NCI-H2107 treated with DMSO at 0.1 percent for 48 hours (cell line): ENCODE measurements at regions not wholly inside any gene's neighbourhood (a gene's known extent, or its start where the extent isn't known, plus 50 kb on each side); places are given as distances from the start of the nearest gene placed in this dataset.

Experiments used
- DNase-seq: peaks from one replicate; lab custom pipeline; 2025; ENCODE audit not compliant: unreplicated experiment; lab: John Stamatoyannopoulos, UW

DNA sequence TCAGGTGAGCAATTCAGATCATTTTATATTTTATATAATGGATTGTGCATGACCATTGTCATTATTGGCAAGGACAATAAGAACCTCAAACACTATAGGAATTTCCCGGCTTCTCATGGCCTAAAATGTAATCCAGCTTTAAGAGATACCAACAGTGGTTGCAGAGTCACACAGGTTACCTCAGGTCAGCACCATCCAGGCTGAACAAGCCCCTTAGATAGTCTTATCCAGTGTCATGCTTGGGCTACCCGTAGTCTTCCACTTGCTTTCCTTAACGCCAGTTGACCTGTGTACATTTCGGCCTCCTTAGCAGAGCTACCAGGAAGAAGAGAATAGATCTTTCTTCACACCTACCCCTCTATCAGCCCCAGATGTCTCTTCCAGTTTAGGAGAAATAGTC lies 293.3 kb upstream of the SYT4 start:
- DNase-seq: no peak

DNA sequence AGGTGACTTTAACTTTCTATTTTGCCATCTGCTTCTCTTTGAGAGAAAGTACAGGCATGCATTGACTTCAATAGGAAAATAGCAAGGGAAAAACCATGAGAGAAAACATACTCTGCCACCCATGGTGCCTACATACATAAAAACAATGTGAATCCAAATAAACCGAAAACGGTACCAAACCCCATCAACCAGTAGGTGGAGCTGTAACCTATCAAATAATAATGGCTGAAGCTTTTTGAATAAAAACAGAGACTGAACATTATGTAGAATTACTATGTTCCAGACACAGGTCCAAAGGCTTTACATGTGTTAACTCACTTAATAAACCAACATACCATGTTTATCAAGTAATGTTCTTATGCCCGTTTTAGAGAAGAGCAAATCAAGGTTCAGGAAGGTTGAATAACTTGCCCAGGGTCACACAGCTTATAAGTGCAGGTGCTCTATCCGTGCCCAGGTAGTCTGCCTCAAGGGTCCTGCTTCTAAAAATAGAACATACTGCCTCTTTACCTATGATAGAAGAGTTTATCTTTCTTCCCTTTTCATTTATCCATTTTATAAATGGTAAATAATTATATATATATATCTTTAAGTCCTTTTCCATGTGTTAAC lies 293.9 kb upstream of the SYT4 start:
- peak; percentile 63 for DNase-seq

DNA sequence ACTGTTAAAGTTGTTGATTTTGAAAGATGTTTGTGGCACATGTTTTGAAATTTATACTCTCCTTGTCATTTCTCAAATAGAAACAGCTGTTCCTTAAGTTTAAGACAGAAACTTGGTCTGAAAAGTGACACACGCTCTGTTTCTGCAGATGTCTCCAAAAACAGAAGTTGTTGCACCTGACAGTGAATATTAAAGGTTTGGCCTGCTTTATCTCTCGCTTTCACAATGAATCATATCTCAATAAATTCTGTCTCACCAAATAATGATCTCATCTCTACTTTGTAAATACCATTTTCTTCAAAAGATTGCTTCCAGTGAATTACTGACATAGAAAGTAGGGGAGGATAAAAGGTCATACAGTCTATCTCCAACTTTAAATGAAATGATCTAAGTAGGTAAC lies 294.9 kb upstream of the SYT4 start:
- no peak for DNase-seq

DNA sequence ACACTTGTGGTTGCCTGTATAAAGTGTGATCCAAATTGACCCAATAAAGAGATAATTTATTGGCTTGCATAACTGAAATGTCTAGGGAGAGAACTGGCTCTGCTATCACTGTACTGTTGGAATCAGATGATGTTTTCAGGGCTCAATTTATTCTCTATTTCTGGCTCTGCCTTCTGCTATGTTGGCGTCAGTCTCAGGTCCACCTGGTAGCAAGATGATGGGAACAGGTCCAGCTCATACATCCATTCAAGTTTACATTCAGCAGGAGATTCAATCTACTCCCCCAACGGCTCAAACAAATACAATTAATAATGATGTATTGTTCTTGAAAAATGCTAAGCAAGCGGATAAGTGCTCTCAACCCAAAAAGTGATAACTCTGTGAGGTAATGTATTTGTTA lies 297.7 kb upstream of the SYT4 start:
- no peak for DNase-seq

DNA sequence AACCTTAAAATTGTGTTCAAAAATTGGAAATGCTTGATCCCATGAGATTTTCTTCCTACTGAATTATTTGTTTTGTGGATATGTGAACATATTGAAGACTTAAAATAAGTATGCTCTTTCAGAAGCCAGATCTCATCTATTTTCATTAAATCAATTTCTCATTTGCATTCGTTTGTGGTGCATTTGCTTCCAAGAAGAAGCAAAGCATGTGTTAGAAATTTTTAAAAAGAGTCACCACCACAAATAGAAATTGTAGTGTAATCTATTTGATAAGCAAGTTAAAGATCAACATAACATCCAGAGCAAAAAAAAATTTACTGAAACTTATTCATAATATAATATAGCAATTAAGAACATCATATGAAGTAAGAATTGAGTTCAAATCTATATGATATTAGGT lies 300.9 kb upstream of the SYT4 start:
- DNase-seq: no peak

DNA sequence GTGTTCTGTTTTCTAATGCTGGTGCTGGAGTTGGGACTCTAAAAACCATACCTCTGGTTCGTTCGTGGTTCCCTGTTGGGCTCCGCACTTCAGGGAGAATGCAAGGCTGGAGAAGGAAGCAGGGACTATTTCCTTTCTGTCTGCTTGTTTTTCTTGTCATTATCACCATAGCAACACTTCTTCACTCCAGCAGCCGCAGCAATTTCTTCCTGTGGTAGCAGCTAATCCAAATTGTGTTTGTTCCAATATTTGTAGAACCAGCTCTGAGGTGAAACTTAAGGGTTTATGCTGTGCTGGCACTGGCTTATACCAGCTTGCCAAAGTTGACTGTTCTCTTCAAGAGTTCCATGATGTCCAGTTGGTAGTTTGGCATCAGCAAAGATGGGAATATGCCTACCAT lies 301.4 kb upstream of the SYT4 start:
- DNase-seq: no peak

DNA sequence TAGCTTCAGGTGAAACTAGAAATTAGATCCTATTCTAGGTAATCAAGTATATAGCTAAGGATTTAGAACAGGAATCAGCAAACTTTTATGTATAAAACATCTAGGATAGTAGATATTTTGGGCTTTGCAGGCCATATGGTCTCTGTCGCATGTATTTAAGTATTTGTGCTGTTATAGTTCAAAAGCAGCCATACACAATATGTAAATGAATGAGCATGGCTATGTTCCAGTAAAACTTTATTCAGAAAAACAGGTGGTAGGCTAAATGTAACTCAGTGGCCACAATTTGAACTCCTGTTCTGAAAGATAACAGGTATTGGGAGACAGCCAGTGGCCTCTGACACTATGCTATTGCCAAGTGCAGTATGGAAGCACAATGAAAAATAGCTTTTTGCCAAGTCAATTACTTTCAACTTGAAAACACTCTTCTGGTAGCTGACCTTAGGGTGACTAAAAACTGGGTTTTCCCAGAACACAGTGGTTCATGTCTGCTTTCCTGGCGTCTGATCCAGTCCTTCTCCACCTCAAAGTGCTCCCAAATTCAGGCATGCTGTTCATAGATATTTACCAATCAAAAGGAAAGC lies 304.7 kb upstream of the SYT4 start:
- no peak for DNase-seq

DNA sequence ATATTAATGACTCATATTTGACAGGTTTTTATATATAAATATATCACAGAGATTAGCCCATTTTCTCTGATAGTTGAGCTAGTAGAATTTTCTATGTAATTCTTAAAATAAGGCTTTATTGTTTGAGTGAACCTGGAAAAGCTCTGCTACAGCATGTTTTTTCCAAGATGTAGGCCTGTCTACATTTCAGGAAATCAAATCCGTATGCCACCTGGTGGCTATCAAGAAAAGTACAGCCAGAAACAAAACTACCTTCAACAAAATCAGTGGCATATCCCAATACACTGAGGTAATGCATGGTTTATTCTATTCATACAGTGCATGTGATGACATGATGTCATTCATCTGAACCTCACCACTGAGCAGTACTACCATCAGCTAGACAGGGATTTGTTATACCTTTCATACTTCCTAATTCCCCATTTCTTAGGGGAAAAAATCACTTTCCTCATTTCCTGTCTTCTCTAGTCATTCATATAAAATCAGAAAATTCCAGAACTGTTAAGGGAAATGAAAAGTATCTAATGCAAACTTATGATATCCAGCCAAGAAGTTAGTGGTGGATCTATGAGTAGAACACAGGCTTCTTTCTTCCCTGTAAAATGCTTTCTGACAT lies 310.4 kb upstream of the SYT4 start:
- peak; percentile 64 for DNase-seq

DNA sequence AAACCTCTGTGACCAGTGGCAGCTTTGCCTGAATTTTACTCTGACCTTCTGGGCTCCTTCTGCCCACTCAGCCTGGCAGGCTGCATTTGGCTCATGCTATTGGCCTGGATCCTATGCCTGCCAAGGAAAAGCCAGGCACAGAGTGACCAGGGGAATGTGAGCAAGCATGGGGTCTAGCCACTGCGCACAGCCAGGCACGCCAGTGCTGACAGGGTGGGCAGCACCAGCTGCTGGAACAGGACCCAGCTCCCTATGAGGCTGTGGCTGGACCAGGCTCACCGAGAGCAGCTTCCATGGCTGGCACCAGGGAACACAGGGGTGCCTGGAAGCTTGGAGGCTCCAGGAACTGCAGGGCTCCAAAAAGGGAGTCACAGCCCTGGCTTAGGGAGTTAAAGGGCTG lies 311.5 kb upstream of the SYT4 start:
- no peak for DNase-seq

DNA sequence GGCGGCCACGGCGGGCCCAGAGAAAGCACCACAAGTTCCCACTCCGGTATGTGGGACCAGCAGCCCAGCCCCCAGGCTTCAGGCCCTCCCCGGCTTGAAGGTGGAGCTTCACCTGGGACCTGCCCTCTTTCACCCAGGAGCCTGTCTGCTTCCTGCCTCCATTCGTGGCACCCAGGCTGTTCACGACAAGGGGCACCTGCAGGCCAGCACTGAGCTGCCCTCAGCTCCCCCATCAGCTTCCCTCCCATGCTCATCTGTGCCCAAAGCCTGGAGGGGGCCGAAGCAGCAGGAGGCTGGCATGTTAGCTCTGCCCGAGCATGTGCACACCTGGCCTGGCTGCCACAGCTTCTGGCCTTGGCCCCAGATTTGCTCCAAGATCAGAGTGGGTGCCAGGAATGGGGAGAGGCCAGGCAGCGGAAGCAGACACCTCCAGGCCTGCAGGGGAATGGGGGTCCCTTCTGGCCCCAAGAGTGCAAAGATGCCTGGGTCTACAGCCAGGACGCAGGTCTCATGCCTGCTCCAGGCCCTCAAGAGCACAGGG lies 312.4 kb upstream of the SYT4 start:
- DNase-seq: no peak

DNA sequence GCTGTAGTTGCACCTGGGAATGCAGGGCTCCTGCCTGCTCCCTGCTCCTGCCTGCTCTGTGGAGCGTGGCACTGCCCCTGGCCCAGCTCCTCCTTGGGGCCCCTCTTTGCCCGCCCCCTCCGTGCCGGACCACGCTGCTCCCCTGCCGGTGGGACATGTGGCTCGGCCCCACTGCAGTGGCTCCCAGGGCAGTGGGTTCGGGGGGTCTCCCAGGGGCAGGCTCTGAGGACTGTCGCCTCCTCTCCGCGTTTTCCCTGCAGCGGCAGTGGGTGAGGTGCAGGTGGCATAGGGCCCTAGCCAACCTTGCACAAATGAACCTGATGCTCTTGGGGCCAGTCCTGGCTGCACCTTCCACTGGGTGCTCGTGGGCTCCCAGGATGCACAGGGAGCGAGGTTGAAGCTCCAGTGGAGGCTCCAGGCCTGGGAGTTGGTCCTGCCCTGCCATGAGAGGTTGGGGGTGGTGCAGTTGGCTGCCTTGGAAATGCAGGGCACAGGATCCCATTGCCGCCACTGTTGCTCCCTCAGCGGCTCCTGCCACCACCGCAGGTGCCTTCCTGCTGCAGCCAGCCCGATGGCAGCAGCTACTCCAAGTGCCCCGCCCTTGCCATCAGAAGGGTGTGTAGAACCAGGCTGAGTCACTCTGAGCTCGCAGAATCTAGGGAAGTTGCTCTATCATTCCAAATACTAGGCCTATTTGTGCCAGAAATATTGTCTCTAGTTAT lies 313.1 kb upstream of the SYT4 start:
- no peak for DNase-seq

DNA sequence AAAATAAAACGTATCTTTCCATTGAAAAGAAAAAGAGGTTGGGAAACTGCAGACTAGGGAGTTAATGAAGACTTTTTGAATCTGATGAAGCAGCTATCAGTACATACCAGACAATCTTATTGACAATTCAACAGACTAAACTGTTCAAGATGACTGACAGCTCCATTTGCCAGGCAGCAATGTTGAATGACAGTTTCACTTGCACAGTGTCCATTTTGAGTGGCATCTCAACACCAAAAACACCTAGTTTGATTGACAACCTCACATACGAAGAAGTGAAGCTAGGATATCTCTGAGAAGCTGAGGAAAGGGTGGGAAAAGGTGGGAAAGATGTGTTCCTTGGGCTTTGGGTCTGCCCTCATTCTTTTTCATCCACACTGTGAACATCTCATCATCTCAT lies 315.0 kb upstream of the SYT4 start:
- no peak for DNase-seq

DNA sequence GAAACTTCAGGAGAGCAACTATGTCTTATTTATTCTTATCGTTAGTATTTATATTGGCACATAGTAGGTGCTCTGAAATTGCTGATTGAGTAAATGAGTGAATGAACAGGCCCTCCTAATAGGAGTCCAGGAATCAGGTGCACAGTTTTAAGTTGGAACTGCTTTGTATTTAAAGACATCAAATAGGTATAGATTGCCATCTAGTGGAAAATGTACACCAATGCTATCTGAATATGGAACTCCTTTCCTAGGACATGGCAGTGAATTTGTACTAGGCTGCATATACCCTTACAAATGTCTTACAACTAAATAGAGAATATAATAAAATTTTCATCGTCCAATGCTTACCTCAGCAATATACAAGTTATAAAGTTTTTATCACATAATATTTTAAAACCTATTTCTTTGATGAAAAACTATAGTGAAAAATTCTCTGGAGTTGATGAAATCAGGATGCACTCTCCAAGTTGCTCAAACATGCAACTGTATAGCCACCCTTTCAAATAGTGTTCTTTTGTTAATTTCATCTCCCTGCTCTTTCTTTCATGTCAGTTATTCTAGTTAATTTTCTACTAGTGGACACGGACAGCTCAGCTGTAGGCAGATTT lies 318.9 kb upstream of the SYT4 start:
- peak; percentile 75 for DNase-seq

DNA sequence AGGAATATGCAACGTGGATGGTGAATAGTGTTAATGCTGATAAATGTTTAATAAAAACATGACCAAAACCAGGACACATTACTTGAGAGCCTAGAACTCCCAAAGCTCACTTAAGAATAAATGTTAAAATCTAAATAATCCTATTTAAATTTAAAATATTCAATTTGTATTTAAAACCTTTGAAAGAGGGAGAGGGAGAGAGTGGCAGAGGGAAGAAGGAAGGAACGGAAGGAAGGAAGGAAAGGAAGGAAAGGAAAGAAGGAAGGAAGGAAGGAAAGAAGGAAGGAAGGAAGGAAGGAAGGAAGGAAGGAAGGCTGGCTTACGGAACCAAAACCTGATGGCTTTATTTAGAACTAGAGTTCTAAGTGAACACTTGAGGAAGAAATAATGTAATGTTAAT lies 324.1 kb upstream of the SYT4 start:
- DNase-seq: no peak

DNA sequence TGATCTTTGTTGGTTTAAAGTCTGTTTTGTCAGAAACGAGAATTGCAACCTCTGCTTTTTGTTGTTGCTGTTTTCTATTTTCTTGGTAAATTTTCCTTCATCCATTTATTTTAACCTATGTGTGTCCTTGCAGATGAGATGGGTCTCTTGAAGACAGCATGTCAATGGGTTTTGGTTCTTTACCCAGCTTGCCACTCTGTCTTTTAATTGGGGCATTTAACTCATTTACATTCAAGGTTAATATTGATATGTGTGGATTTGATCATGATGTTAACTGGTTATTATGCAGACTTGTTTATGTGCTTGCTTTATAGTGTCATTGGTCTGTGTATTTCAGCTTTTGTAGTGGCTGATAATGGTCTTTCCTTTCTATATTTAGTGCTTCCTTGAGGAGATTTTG lies 327.9 kb upstream of the SYT4 start:
- no peak for DNase-seq

DNA sequence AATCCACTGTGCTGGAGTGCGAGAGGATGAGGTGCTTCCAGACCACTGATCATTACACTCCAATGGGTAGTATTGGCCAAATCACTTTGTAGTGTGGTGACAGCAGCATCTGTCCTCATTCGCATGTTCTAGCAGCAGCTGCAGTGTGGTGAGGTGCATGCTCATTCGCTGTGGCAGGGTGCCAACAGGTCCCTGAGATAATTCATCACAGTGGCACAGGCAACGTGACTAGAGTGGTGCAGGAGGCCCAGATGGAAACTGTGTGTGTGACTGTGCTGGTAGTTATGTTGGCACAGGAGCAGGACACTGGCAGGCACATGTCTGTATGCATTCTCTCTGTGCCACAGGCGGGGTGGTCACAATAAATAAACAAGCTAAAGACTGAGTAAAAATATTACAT lies 329.5 kb upstream of the SYT4 start:
- DNase-seq: no peak

DNA sequence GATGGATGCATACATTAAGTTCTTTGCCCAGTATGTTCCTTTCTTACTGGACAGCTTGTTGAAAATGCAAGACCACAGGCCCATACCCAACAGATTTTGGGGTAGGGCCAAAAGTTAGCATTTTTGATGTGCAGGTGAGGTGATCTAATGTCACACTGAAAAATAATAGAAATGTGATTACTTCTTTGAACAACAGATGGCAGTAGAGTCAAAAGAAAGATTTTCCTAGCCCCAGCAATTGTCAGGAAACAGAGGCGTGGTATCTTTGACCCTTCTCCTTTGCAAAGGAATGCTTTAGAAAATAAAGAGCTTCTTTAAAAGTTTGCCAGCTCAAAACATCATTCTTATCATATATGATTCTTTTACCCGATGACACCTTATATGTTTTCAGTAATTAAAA lies 343.6 kb upstream of the SYT4 start:
- peak; percentile 63 for DNase-seq

DNA sequence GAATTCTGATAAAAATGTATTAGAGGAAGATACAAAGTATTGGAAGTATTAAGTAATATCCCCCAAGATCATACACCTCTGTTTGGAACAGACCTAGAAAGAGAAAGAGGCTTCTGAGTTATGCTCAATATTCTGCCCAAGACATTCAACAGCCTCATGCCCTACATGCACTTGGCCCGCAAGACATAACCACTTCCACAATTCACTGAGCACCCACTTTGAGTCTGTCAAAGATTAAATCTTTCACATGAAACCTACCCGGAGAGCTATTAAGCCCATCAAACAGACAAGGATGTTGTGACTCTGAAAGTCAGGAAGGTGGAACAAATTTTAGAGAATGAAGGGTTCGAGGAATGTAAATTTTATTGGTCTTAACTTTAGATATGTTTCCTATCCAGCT lies 344.7 kb upstream of the SYT4 start:
- DNase-seq: no peak

DNA sequence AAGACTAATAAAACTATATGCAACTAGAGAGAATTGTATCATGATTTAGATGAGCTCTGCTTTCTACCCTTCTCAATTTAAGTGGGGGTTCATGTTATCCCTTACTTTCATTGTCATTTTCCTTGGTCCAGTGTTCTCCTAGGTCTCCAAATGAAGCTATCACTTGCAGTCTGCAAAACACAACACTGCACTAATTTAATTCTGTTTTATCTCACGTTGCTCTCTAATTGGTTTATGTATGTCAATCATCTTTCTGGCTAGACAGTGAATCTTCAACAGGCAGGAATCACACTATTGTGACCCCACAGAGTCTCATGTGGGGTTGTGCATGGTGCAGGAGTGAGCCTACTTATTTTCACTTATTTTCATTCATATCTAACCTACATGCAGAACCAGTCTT lies 348.3 kb upstream of the SYT4 start:
- no peak for DNase-seq

DNA sequence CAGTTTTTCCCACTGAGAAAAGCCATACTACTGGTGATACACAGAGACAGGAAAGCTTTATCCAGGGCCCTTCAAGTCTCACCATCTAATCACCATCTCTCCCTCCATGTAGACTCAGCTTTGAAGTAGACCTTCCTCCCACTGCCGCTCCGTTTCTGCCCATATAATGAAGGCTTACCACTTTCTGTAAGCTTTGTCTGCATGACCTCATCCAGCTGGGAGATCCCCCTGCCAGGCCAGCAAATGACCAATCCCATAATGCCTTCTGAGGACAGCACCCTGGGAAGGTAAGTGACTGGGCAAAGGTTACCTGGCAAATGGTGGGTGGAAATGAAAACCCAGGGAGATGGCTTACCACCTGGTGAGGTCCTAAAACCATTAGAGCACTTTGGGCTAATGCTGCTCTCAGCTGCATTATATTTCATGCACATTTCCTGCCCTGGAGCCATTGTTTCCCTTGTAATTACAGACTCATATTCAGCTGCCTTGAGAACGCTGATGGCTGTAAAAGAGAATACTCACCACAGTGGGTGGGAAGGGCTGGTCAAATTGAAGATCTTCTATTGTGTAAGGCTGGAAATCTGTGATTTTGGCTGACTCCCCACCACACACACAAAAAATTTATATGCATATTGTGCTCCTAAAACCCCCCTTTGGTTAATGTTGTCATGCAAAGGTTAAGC lies 350.7 kb upstream of the SYT4 start:
- peak; percentile 94 for DNase-seq

DNA sequence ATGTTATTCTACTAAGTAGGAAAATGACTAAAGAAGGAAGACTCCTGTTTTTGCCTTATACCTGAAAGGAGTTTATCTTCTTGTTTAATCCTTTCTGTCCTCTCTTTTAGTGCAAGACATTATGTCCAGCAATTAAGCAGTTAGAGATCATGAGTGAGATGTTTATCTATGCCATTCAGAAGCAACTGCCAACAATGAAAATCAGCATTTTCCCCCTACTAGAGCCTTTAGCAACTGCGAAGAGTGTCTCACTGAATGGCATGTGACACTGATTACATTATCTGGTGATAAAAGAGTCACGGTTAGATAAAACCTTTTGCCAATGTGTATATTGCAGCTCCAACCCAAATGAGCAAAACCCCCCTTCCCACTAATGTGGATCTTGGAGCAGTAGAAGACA lies 357.7 kb upstream of the SYT4 start:
- DNase-seq: no peak
